ENCODE measurements at regions not wholly inside any gene's neighbourhood (a gene's known extent, or its start where the extent isn't known, plus 50 kb on each side); places are given as distances from the start of the nearest gene placed in this dataset.

DNA sequence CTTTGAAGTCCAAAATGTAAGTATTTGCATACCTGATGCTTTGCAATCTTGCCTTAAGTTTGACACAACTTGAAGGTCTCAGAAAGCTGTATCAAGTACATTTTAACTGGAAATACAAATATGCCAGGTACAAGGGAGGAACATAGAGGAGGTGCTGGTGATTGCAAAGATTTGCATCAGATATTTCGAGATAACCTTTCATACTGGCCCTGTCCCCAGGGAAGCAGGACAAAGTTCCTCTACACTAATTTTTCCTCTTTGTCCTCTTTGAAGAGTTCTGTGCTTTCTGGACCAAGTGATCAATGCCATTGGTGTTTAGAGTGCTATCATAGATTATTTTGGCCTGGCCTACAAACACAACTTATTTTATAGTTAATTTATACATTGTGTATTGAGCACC is 686.1 kb downstream of the HACE1 start:
- TF ChIP-seq GATA3 (IDR thresholded peaks at IDR 0.05; ENCODE audit: low read depth, low read length) (no peak), GATA2 (IDR thresholded peaks at IDR 0.05; ENCODE audit: low read depth, low read length) (no peak)

All from SH-SY5Y (cell line).